ENCODE measurements at regions not wholly inside any gene's neighbourhood (a gene's known extent, or its start where the extent isn't known, plus 50 kb on each side); places are given as distances from the start of the nearest gene placed in this dataset.

DNA sequence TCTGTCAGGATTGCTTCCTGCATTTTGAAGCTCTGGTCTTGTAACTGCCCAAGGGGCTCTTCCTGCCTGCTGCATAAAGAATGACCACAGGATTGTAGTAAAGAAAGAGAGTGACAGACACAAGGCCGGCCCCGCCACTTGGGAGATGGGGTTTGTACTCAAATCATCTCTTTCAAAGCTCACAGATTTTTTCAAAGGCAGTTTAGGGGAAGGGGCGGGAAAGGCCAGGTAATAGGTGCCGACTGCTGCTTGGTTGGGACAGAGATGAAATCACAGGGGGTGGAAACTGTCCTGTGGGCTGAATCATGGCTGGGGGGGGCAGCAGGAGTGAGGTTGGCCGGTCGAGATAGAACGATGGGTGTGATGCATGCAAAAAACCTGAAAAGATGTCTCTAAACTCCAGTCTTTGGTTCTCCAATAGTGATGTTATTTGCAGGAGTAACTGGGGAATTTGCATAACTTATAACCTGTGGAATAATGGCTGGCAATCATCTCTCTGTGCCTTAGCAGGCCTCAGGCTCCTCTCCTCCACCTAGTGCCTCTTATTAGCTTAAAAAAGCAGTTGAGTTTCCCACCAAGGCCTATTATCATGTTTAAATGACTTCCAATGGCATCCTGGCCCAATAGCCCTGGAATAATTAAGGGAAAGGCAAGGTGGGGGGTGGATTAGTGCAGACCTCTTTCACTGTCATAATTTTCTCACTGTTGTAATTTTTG is 778.4 kb upstream of the FRG1 start:
- DNase-seq (no peak), ATAC-seq (no peak)
- no peaks in the 10 kb centered on the region for H3K36me3 Mint-ChIP-seq (ENCODE audit: low read depth)
- peaks cover 2% of the 10 kb centered on the region for H3K27me3 Mint-ChIP-seq
- no peak overlapping the region for H3K4me3 Mint-ChIP-seq
- H3K9me3 Mint-ChIP-seq (ENCODE audit: low read depth), result no peaks in the 10 kb centered on the region
- ChIA-PET CTCF (no interaction called here), POLR2A (no interaction called here)
- intact Hi-C loops (cut with DNase I, micrococcal nuclease), result no loop called here
- no peak overlapping the region for H3K27ac Mint-ChIP-seq
- no peaks in the 10 kb centered on the region for H3K4me1 Mint-ChIP-seq

DNA sequence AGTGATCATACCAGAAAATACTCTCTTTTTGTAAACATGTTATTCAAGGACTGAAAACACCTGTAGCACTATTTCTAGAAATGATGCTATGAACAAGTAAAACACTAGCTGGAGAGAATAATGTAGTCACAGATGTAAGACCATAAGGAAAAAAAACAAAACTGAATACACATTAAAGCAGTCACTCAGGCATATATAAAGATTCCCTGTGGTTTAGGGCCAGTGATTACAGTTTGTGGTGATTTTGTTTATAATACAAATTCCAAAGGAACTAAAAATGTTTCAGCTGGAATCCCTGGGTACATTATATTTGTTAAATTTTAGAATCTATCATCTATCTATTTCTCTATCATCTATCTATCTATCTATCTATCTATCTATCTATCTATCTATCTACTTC is 777.8 kb upstream of the FRG1 start:
- POLR2A ChIA-PET, result no interaction called here
- CTCF ChIA-PET, result no interaction called here
- no peaks in the 10 kb centered on the region for H3K36me3 Mint-ChIP-seq (ENCODE audit: low read depth)
- no peak overlapping the region for H3K4me3 Mint-ChIP-seq
- no peak overlapping the region for H3K27ac Mint-ChIP-seq
- intact Hi-C loops (cut with DNase I, micrococcal nuclease), result no loop called here
- ATAC-seq, result no peak
- DNase-seq, result no peak
- H3K9me3 Mint-ChIP-seq (ENCODE audit: low read depth), result no peaks in the 10 kb centered on the region
- H3K4me1 Mint-ChIP-seq, result no peaks in the 10 kb centered on the region
- H3K27me3 Mint-ChIP-seq, result peaks cover 2% of the 10 kb centered on the region

DNA sequence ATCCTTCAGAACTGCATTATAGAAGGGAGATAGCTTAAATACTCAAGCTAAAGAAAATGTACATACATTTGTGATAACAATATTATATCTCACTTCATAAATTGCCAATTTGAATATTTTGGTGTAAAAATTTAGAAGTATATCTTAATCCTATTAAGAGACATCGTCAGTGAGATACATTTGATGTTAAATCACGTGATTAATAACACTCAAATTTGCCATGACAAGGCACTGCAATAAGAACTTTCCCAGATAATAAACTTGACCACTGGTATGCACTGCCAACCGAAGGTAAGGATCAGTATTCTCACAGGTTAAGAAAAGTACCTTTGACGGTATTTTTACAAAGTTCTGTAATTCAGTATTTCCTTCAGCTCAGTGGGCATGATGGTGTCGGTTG is 764.7 kb upstream of the FRG1 start:
- Mint-ChIP-seq H3K4me1 (no peaks in the 10 kb centered on the region), H3K27me3 (no peaks in the 10 kb centered on the region), H3K36me3 (ENCODE audit: low read depth) (no peaks in the 10 kb centered on the region), H3K4me3 (no peak overlapping the region), H3K9me3 (ENCODE audit: low read depth) (peaks cover 6% of the 10 kb centered on the region), H3K27ac (no peak overlapping the region)
- ChIA-PET CTCF (no interaction called here), POLR2A (no interaction called here)
- DNase-seq, result no peak
- no peak for ATAC-seq
- intact Hi-C loops (cut with DNase I, micrococcal nuclease), result no loop called here

DNA sequence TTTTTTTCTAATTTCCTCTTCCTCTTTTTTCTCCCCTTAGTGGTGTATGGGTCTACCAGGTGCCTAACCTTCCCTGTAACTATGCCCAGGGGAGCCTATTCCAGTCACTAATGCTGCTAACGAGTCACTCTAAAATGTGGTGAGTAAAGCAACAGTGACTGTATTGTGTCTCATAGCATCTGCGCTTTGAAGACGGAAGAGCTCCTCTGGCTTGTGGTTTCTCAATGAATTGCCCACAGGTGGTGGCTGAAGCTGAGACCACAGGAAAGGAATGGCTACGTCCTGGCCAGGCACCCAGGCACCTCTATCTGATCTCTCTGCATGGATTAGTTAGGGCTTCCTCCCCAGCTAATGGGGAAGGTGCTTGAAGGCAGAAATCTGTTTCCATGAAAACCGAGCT is 763.5 kb upstream of the FRG1 start:
- no peak for DNase-seq
- no peak overlapping the region for H3K4me3 Mint-ChIP-seq
- no peaks in the 10 kb centered on the region for H3K36me3 Mint-ChIP-seq (ENCODE audit: low read depth)
- H3K4me1 Mint-ChIP-seq, result no peaks in the 10 kb centered on the region
- no peaks in the 10 kb centered on the region for H3K27me3 Mint-ChIP-seq
- intact Hi-C loops (cut with DNase I, micrococcal nuclease), result no loop called here
- ChIA-PET POLR2A (no interaction called here), CTCF (no interaction called here)
- H3K27ac Mint-ChIP-seq, result no peak overlapping the region
- peaks cover 2% of the 10 kb centered on the region for H3K9me3 Mint-ChIP-seq (ENCODE audit: low read depth)
- ATAC-seq, result no peak

DNA sequence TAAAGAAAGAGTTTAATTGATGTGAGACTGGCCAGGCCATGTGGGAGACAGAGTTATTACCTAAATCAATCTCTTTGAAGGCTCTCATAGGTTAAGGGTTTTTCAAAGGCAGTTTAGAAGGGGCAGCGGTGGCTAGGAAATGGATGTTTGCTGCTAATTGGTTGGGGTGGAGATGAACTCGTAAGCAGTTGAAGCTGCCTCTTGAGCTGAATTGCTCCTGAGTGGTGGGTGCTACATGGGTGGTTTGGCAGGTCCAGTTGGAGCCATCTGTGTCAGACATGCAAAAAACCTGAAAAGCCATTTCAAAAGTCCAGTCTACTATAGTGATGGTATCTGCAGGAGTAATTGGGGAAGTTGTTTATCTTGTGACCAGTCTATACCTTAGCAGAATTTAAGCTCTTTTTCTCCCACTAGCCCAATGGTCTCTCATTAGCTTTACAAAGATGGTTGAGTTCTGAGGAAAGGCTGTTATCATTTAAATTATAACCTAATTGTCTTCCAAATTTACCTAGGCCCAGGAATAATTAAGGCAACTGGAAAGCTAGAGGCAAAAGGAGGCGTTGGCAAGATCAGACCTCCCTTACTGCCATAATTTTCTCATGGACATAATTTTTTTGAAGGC is 762.4 kb upstream of the FRG1 start:
- Mint-ChIP-seq H3K4me3 (no peak overlapping the region), H3K27me3 (no peaks in the 10 kb centered on the region), H3K9me3 (ENCODE audit: low read depth) (no peaks in the 10 kb centered on the region), H3K36me3 (ENCODE audit: low read depth) (no peaks in the 10 kb centered on the region), H3K4me1 (no peaks in the 10 kb centered on the region), H3K27ac (no peak overlapping the region)
- CTCF ChIA-PET, result interaction anchor here (0.5 kb wide), 1 partner anchor 341 kb away, joined by 3 read pairs; no protein-coding TSS in a partner anchor
- DNase-seq, result no peak
- no peak for ATAC-seq
- POLR2A ChIA-PET, result no interaction called here
- intact Hi-C loops (cut with DNase I, micrococcal nuclease), result no loop called here

DNA sequence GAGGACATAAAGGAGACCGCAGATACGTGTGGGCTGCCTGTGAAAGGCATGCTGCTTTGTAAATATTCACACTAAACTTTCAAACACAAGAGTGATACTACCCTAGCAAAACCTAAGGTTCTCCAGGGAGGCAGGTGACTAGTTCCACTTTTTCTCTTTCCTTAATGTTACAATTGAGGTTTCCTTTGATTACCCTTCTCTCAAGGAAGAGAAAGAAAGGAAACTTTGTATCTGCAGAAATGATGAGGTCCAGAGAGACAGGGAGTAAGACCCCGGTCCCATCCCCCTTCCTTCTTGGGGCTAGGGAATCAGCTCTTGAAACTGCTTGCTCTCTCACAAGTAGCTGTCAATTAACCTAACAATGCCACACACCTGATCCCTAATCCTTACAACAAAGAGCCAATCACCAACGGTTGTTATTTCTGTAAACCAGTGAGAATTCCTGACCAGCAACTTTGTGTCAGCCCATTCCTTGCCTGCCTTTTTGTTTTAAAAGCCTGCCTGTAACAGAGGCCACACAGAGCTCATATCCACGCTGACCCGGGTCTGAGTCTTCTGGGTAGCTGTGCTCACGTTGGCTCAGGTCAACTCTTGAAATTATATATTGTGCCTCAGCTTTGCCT is 754.8 kb upstream of the FRG1 start:
- no peak for ATAC-seq
- no peaks in the 10 kb centered on the region for H3K4me1 Mint-ChIP-seq
- ChIA-PET POLR2A (no interaction called here), CTCF (no interaction called here)
- H3K27ac Mint-ChIP-seq, result no peak overlapping the region
- H3K9me3 Mint-ChIP-seq (ENCODE audit: low read depth), result peaks cover 9% of the 10 kb centered on the region
- no peak for DNase-seq
- intact Hi-C loops (cut with DNase I, micrococcal nuclease), result no loop called here
- H3K4me3 Mint-ChIP-seq, result no peak overlapping the region
- no peaks in the 10 kb centered on the region for H3K27me3 Mint-ChIP-seq
- no peaks in the 10 kb centered on the region for H3K36me3 Mint-ChIP-seq (ENCODE audit: low read depth)

DNA sequence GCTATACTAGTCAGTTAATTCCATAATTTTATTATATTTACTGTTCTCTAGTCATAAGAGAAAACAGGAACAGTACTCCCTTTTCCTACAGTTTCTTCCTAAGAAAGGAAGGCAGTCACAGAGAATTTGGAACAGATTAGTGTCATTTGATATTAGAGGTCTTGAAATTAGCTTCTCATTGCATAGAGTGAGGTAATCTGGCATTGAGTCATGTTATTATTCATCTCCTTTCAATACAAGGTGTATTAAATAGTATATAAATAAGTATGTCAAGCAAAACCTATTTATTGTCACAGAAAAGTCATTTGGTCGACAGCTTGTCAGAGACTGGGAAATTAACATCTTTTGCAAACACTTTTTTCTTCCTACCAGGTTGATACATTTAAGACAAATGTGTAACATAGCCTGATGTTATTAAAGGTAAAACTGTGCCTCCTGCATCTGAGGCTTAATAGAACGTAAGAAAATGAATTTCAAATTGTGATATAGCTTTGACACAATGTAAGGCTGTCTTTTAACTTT is 753.1 kb upstream of the FRG1 start:
- Mint-ChIP-seq H3K4me1 (no peaks in the 10 kb centered on the region), H3K36me3 (ENCODE audit: low read depth) (no peaks in the 10 kb centered on the region), H3K4me3 (no peak overlapping the region), H3K27ac (no peak overlapping the region), H3K9me3 (ENCODE audit: low read depth) (peaks cover 17% of the 10 kb centered on the region), H3K27me3 (no peaks in the 10 kb centered on the region)
- DNase-seq (no peak), ATAC-seq (no peak)
- CTCF ChIA-PET, result no interaction called here
- POLR2A ChIA-PET, result no interaction called here
- intact Hi-C loops (cut with DNase I, micrococcal nuclease), result no loop called here

DNA sequence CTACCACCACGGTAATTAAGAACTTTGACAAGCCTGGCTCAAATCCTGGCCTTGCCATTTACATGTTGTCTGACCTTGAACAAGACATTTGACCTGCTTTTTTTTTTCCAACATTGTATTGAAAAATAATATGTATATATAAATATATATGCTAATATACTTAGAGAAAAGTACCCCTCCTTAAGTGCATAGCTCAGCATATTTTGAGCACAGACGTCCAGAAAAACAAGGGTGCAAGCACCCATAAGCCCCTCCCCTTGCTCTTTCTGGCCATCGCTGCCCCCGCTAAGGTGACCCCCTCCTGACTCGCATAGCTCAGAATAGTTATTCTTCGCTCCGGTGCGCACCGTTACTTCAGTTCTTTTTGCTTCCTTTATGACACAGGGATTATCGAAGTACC is 742.0 kb upstream of the FRG1 start:
- ATAC-seq (no peak), DNase-seq (no peak)
- no peaks in the 10 kb centered on the region for H3K36me3 Mint-ChIP-seq (ENCODE audit: low read depth)
- ChIA-PET POLR2A (no interaction called here), CTCF (no interaction called here)
- H3K4me3 Mint-ChIP-seq, result no peak overlapping the region
- no peak overlapping the region for H3K27ac Mint-ChIP-seq
- intact Hi-C loops (cut with DNase I, micrococcal nuclease), result no loop called here
- no peaks in the 10 kb centered on the region for H3K9me3 Mint-ChIP-seq (ENCODE audit: low read depth)
- peaks cover 11% of the 10 kb centered on the region for H3K4me1 Mint-ChIP-seq
- H3K27me3 Mint-ChIP-seq, result peaks cover 3% of the 10 kb centered on the region

DNA sequence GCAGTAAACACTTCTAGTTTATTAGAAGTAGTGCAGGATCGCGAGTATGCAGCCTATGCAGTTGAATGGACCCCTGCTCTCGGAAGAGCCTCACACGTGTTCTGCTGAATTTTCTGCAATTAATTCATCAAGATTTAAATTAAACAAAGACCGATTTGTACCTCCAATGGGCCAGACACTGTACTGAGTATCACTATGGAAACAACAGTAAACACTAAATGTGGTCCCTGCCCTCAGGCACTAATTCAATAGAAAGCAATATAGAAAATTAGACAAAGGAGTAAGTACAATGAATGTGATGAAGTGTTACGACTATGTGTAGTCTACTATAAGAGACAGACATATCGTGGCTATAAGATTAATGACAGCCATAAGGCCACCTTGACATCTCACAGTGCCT is 740.3 kb upstream of the FRG1 start:
- no peak overlapping the region for H3K27ac Mint-ChIP-seq
- CTCF ChIA-PET, result no interaction called here
- H3K27me3 Mint-ChIP-seq, result peaks cover 3% of the 10 kb centered on the region
- ATAC-seq (no peak), DNase-seq (no peak)
- H3K4me1 Mint-ChIP-seq, result peaks cover 11% of the 10 kb centered on the region
- POLR2A ChIA-PET, result no interaction called here
- no peaks in the 10 kb centered on the region for H3K36me3 Mint-ChIP-seq (ENCODE audit: low read depth)
- intact Hi-C loops (cut with DNase I, micrococcal nuclease), result loop anchor here (5.0 to 10.0 kb wide), 2 partner anchors 704 to 1593 kb away; no protein-coding TSS in a partner anchor
- no peak overlapping the region for H3K4me3 Mint-ChIP-seq
- H3K9me3 Mint-ChIP-seq (ENCODE audit: low read depth), result no peaks in the 10 kb centered on the region

DNA sequence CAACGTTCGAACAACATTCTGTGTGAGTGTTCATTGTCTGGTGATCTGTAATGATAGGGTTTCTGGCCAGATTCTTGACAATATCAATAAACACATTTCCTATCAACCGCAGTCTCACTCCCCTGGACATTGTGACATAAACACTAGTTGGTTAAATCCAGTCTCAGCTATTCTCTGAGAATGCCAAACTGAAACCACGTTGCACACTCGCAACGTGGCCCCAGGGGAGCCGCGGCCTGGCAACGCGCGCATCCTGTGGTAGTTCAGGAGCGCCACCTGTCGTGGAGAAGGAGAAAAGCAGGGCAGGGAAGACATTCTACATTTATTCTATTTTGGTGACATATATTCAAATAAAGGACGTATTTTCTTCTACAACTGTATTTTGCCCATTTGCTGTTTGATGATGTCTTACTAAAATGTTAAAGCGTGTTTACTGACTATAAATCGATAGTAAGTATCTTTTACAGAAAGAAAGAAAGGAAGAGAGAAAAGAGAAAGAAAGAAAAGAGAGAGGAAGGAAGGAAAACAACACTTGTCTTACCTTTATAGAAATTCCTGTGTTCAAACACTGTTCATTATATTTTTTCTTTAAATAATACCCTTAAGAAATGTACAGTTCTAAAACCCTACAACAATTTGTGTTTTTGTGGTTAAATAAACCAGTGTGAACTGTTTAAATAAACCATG is 738.3 kb upstream of the FRG1 start:
- DNase-seq, result peak; percentile 70
- H3K4me1 Mint-ChIP-seq, result peaks cover 11% of the 10 kb centered on the region
- H3K27ac Mint-ChIP-seq, result no peak overlapping the region
- peak; percentile 66 for ATAC-seq
- H3K27me3 Mint-ChIP-seq, result peaks cover 3% of the 10 kb centered on the region
- no peak overlapping the region for H3K4me3 Mint-ChIP-seq
- intact Hi-C loops (cut with DNase I, micrococcal nuclease), result loop anchor here (1.0 to 10.0 kb wide), 3 partner anchors 702 to 1596 kb away; no protein-coding TSS in a partner anchor
- H3K9me3 Mint-ChIP-seq (ENCODE audit: low read depth), result peaks cover 1% of the 10 kb centered on the region
- ChIA-PET CTCF (interaction anchor here (0.8 to 1.2 kb wide), 4 partner anchors 10 to 180 kb away, joined by 3 to 4 read pairs (median 3); no protein-coding TSS in a partner anchor), POLR2A (no interaction called here)
- H3K36me3 Mint-ChIP-seq (ENCODE audit: low read depth), result no peaks in the 10 kb centered on the region

DNA sequence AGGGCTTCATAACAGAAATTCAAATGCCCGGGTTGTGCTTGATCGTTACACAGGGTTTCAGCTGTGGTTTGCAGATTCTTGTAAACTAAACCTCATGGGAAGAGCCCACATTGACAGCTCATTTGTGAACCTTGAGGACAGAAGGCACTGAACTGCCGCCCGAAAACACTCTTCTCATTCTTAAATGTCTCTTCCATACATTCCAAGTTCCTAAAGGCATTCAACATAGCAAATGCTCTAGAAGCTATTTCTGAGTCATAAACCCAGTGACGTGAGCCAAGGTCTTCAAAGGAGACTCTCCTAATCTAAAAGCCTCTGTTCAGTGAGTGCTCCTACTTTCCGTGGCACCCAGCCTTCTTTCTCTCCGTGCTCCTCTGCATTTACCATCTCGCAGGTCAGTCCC is 737.8 kb upstream of the FRG1 start:
- CTCF ChIA-PET, result interaction anchor here (0.9 to 1.1 kb wide), 2 partner anchors 12 to 179 kb away, joined by 3 read pairs; no protein-coding TSS in a partner anchor
- POLR2A ChIA-PET, result no interaction called here
- DNase-seq (no peak), ATAC-seq (no peak)
- Mint-ChIP-seq H3K27me3 (peaks cover 3% of the 10 kb centered on the region), H3K4me3 (no peak overlapping the region), H3K36me3 (ENCODE audit: low read depth) (no peaks in the 10 kb centered on the region), H3K9me3 (ENCODE audit: low read depth) (peaks cover 5% of the 10 kb centered on the region), H3K4me1 (peaks cover 11% of the 10 kb centered on the region), H3K27ac (no peak overlapping the region)
- intact Hi-C loops (cut with DNase I, micrococcal nuclease), result loop anchor here (1.0 to 10.0 kb wide), 3 partner anchors 702 to 1597 kb away; no protein-coding TSS in a partner anchor
